Mammary epithelial cell (primary cell): ENCODE measurements at regions not wholly inside any gene's neighbourhood (a gene's known extent, or its start where the extent isn't known, plus 50 kb on each side); places are given as distances from the start of the nearest gene placed in this dataset.

Experiments
- CTCF ChIP-seq, 2 donors: IDR thresholded peaks in 1 of 2; conservative IDR thresholded peaks in 1 of 2; 2 replicates each; pipeline ENCODE4 v1.5.1; 2011 to 2012; ENCODE audit warnings: inconsistent platforms in 2 of 2, low read length in 2 of 2, mild to moderate bottlenecking in 2 of 2, control low read depth in 1 of 2, low read depth in 1 of 2; ENCODE audit not compliant: insufficient read depth in 1 of 2; ENCODE audit errors: extremely low read depth in 1 of 2
- EZH2 ChIP-seq: IDR thresholded peaks from 2 replicates; pipeline ENCODE4 v1.6.1; 2012; ENCODE audit warnings: low read length, inconsistent platforms, borderline replicate concordance

- TF ChIP-seq CTCF (conservative IDR thresholded peaks at IDR 0.05 in 1 of 2, IDR thresholded peaks at IDR 0.05 in 1 of 2; ENCODE audit: extremely low read depth in 1 of 2, insufficient read depth in 1 of 2, low read depth in 1 of 2, low read length in 2 of 2) = no peak
- no peak for TF ChIP-seq EZH2
Observed at GRCh38 chr3:83601704-83602103, 1357.1 kb upstream of the CADM2 start.
